GM18498 (cell line): ENCODE measurements at regions not wholly inside any gene's neighbourhood (a gene's known extent, or its start where the extent isn't known, plus 50 kb on each side); places are given as distances from the start of the nearest gene placed in this dataset.
A peak's percentile ranks its signal among the peaks of the same experiment; 100 is the strongest.

Experiments
- ATAC-seq: cut with Tn5 transposase; IDR thresholded peaks from one replicate; pipeline ENCODE4 v1.9.1; 2021; ENCODE audit warnings: mild to moderate bottlenecking, moderate library complexity; ENCODE audit not compliant: unreplicated experiment

GRCh38 chr2:40896358-40896757 is 444.5 kb upstream of the SLC8A1 start:
- ATAC-seq: no peak

GRCh38 chr2:40914666-40915065 is 462.8 kb upstream of the SLC8A1 start:
- no peak for ATAC-seq

- ATAC-seq: no peak
Observed at GRCh38 chr2:40915651-40916050, 463.8 kb upstream of the SLC8A1 start.

- ATAC-seq: no peak
Observed at GRCh38 chr2:40935349-40935748, 483.5 kb upstream of the SLC8A1 start.

- ATAC-seq: no peak
Observed at GRCh38 chr2:40937284-40937683, 485.4 kb upstream of the SLC8A1 start.

GRCh38 chr2:40953341-40953740 is 501.5 kb upstream of the SLC8A1 start:
- no peak for ATAC-seq

GRCh38 chr2:40955042-40955441 is 503.2 kb upstream of the SLC8A1 start:
- no peak for ATAC-seq

- no peak for ATAC-seq
Observed at GRCh38 chr2:40955635-40956034, 503.7 kb upstream of the SLC8A1 start.

- no peak for ATAC-seq
Observed at GRCh38 chr2:40957508-40957907, 505.6 kb upstream of the SLC8A1 start.

GRCh38 chr2:40962026-40962425 is 510.1 kb upstream of the SLC8A1 start:
- ATAC-seq: no peak

- no peak for ATAC-seq
Observed at GRCh38 chr2:40964509-40965250, 512.8 kb upstream of the SLC8A1 start.

- ATAC-seq: no peak
Observed at GRCh38 chr2:40967451-40967850, 515.6 kb upstream of the SLC8A1 start.

GRCh38 chr2:40975151-40975550 is 523.3 kb upstream of the SLC8A1 start:
- ATAC-seq: no peak

GRCh38 chr2:40997362-40997761 is 545.5 kb upstream of the SLC8A1 start:
- no peak for ATAC-seq

- ATAC-seq: no peak
Observed at GRCh38 chr2:41000374-41000773, 548.5 kb upstream of the SLC8A1 start.

GRCh38 chr2:41000906-41001305 is 549.0 kb upstream of the SLC8A1 start:
- no peak for ATAC-seq

GRCh38 chr2:41004700-41005099 is 552.8 kb upstream of the SLC8A1 start:
- no peak for ATAC-seq

- no peak for ATAC-seq
Observed at GRCh38 chr2:41020358-41020757, 568.5 kb upstream of the SLC8A1 start.

GRCh38 chr2:41024816-41025215 is 572.9 kb upstream of the SLC8A1 start:
- ATAC-seq: no peak

GRCh38 chr2:41026613-41027012 is 574.7 kb upstream of the SLC8A1 start:
- peak; percentile 56 for ATAC-seq

- ATAC-seq: no peak
Observed at GRCh38 chr2:41027095-41027494, 575.2 kb upstream of the SLC8A1 start.

GRCh38 chr2:41031282-41031681 is 579.4 kb upstream of the SLC8A1 start:
- no peak for ATAC-seq

- no peak for ATAC-seq
Observed at GRCh38 chr2:41032715-41033114, 580.8 kb upstream of the SLC8A1 start.
